Gastroesophageal sphincter (tissue), 3 donors: ENCODE measurements at regions not wholly inside any gene's neighbourhood (a gene's known extent, or its start where the extent isn't known, plus 50 kb on each side); places are given as distances from the start of the nearest gene placed in this dataset.

Experiments
- CTCF ChIP-seq, 4 experiments: fragments of 200-600 bp in 2 of 4; fragments of 450-650 bp in 2 of 4; sonication (generic) in 1 of 4; IDR thresholded peaks; one replicate each; pipeline ENCODE4 v1.5.1; 2017 to 2019; ENCODE audit warnings: antibody characterized with exemption in 4 of 4, mild to moderate bottlenecking in 2 of 4, moderate library complexity in 2 of 4
- POLR2A ChIP-seq, 2 donors: fragments of 450-650 bp; IDR thresholded peaks; one replicate each; pipeline ENCODE4 v1.6.1; 2017; ENCODE audit warnings: antibody characterized with exemption in 2 of 2, mild to moderate bottlenecking in 2 of 2, moderate library complexity in 1 of 2
- POLR2AphosphoS5 ChIP-seq: sonication (generic); formaldehyde crosslinking; IDR thresholded peaks from one replicate; pipeline ENCODE4 v1.6.1; 2017; ENCODE audit warnings: antibody characterized with exemption

- TF ChIP-seq POLR2AphosphoS5: no peak
- TF ChIP-seq POLR2A (IDR thresholded peaks at IDR 0.05): no peak
- no peak for TF ChIP-seq CTCF (IDR thresholded peaks at IDR 0.05)
Observed at GRCh38 chr4:100797791-100798190, 280.0 kb upstream of the EMCN start.
